Peyer's patch (tissue), 4 donors: ENCODE measurements at regions not wholly inside any gene's neighbourhood (a gene's known extent, or its start where the extent isn't known, plus 50 kb on each side); places are given as distances from the start of the nearest gene placed in this dataset.

ENCODE experiments used
- POLR2A ChIP-seq, 2 donors: fragments of 450-650 bp; IDR thresholded peaks; one replicate each; pipeline ENCODE4 v1.5.1; 2017; ENCODE audit warnings: antibody characterized with exemption in 2 of 2, mild to moderate bottlenecking in 2 of 2, moderate library complexity in 2 of 2
- TF ChIP-seq, protein P1 (sequence below), 6 experiments: fragments of 450-650 bp in 4 of 6; fragments of 200-600 bp in 2 of 6; sonication (generic) in 1 of 6; IDR thresholded peaks; one replicate each; pipeline ENCODE4 v1.5.1; 2017 to 2019; ENCODE audit warnings: antibody characterized with exemption in 6 of 6, mild to moderate bottlenecking in 3 of 6, moderate library complexity in 1 of 6

DNA sequence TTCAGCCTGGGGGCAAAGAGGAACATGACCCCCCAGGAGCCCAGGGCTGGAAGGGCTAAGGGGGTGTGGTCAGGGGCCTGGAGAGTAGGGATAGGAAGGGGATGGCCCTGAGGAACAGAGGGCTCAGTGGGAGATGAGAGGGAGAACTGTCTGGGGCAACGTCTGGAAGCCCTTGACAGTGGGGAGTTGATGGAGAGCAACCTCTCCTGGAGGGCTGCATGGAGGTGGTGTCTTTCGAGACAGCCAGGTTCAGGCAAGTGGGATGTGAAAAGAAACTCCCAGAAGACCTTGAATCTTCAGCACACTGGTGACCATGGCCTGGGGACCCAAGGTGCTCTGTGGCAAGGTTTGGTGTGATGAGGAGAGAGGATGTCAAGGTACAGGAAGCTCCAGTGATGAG, 54.2 kb upstream of the RUNX3 start:
- no peak for TF ChIP-seq POLR2A (IDR thresholded peaks at IDR 0.05)
- TF ChIP-seq, protein P1, sequence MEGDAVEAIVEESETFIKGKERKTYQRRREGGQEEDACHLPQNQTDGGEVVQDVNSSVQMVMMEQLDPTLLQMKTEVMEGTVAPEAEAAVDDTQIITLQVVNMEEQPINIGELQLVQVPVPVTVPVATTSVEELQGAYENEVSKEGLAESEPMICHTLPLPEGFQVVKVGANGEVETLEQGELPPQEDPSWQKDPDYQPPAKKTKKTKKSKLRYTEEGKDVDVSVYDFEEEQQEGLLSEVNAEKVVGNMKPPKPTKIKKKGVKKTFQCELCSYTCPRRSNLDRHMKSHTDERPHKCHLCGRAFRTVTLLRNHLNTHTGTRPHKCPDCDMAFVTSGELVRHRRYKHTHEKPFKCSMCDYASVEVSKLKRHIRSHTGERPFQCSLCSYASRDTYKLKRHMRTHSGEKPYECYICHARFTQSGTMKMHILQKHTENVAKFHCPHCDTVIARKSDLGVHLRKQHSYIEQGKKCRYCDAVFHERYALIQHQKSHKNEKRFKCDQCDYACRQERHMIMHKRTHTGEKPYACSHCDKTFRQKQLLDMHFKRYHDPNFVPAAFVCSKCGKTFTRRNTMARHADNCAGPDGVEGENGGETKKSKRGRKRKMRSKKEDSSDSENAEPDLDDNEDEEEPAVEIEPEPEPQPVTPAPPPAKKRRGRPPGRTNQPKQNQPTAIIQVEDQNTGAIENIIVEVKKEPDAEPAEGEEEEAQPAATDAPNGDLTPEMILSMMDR (IDR thresholded peaks at IDR 0.05) = no peak
